HT-29 (cell line): ENCODE measurements at regions not wholly inside any gene's neighbourhood (a gene's known extent, or its start where the extent isn't known, plus 50 kb on each side); places are given as distances from the start of the nearest gene placed in this dataset.
"Not testable (repeated sequence)": the region's sequence is repeated elsewhere in the genome, so short reads cannot be mapped to it uniquely, and the experiment has no call there.

Source experiments
- DNase-seq: peaks from one replicate; pipeline ENCODE4 v3.0.0-alpha.2; 2015; ENCODE audit warnings: low spot score

DNA sequence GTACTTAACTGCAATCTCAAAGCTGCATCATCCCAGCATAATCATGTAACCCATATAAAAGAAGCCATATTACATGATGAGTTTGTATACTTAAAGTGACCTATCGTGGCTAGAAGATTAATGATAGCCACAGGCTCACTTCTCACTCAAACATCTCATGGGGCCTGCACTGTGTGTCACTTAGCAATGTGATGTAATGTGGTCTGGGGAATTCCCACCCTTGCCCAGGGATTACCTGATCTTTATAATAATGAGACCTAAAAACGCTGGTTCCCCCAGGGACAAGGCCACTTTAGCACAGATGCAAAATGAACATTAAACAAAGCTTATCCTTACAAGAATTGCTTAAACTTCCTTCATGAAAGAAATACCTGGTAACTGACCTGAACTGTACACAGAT lies 427.1 kb upstream of the CNTNAP5 start:
- no peak for DNase-seq

- no peak for DNase-seq
These were observed 418.5 kb upstream of the CNTNAP5 start for GRCh38 chr2:123606631-123607030.

GRCh38 chr2:123609077-123609476 lies 416.0 kb upstream of the CNTNAP5 start:
- no peak for DNase-seq

DNA sequence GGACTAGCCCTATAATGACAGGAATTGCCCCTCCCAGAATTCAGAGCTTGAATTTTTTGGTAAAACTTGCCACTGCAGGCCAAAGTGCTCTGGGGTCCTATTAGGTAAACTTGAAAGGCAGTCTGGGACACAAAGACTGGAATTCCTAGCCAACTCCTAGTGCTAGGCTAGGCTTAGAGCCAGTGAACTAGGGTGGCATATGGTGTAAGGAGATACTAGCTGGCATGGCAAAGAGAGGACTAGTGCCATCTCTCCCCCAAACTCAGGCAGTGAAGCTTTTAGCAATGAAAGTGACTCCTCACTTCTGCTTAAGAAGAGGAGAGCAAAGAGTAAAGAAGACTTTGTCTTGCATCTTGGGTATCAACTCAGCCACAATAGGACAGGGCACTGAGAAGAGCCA lies 410.5 kb upstream of the CNTNAP5 start:
- no peak for DNase-seq

DNA sequence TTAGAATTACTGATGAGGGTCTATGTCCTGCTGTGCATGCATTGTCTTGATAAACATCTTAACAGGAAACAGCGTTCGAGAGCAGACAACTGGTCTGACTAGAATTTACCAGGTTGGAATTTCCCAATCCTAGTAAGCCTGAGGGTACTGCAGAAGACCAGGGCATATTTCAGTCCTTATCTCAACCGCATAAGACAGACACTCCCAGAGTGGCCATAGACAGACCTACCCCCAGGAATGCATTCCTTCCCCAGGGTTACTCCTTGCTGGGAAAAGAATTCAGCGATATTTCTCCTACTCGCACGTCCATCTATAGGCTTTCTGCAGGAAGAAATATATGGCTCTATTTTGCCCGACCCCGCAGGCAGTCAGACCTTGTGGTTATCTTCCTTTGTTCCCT lies 406.4 kb upstream of the CNTNAP5 start:
- DNase-seq = not testable (repeated sequence)

- DNase-seq = no peak
These were observed 400.3 kb upstream of the CNTNAP5 start for GRCh38 chr2:123624816-123625215.

- DNase-seq = no peak
These were observed 388.9 kb upstream of the CNTNAP5 start for GRCh38 chr2:123636232-123636631.

DNA sequence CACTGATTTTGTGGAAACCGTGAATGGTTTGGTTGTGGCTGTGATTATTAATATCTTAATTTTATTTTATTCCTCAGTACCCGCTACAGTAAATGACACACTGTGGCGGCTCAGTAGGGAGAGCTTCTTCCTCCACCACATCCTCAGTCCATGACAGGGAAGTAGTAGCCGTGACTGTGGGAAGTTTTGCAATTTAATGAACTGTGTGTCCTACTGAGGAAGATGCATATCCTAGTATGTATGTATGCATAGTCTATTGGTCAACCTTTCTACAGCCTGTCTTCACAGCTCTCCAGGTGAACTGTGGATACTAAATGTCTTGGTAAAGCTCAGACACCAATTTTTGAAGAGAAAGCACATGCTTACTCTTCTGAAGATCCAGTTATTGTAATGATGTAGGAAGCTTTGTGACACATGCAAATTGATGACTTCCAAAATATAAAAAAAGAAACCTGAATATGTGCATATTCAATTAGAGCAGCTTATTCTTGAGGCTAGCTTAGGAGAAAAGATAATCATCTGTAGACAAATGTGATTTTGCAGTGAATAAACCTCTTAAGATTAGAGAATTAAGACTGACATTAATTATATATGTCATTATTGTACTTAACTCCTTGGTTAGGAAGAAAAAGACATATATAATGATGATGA lies 384.3 kb upstream of the CNTNAP5 start:
- no peak for DNase-seq

DNA sequence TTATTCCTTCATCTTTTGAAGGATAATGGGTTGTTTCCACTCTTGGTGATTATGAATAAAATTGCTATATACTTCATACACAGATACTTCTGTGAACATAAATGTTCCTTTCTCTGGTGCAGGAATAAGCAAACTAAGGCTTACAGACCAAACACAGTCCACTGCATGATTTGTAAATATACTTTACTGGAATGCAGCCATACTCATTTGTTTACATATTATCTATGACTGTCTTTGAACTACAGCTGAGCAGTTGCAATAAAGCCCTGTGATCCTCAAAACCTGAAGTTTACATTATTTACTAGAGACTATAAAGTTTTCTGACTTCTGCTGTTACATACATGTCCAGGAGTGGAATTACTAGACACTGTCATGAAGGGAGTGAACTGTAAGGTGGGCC lies 381.0 kb upstream of the CNTNAP5 start:
- DNase-seq = no peak

GRCh38 chr2:123648016-123648415 lies 377.1 kb upstream of the CNTNAP5 start:
- no peak for DNase-seq

- no peak for DNase-seq
These were observed 376.1 kb upstream of the CNTNAP5 start for GRCh38 chr2:123648956-123649355.

- DNase-seq = no peak
These were observed 373.9 kb upstream of the CNTNAP5 start for GRCh38 chr2:123651151-123651550.

GRCh38 chr2:123652320-123652719 lies 372.8 kb upstream of the CNTNAP5 start:
- DNase-seq = no peak

DNA sequence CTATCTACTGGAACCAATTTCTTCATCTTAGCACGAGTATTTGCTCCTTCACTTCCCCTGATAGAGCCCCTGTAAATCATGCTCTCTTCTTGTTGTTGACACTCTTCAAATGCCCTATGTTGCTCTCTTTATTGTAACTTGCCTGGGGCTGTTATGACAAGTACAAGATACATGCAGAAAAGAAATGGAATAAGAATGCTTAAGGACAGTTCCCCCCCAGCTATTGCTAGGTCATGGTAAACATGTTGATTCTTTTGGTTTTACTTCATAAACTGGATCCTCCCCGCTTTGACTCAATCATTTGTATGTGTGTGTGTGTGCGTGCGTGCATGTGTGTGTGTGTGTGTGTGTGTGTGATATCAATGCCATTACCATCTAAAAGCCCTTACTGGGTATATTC lies 368.5 kb upstream of the CNTNAP5 start:
- DNase-seq = no peak

GRCh38 chr2:123659120-123659519 lies 366.0 kb upstream of the CNTNAP5 start:
- no peak for DNase-seq

GRCh38 chr2:123670286-123670685 lies 354.8 kb upstream of the CNTNAP5 start:
- no peak for DNase-seq

DNA sequence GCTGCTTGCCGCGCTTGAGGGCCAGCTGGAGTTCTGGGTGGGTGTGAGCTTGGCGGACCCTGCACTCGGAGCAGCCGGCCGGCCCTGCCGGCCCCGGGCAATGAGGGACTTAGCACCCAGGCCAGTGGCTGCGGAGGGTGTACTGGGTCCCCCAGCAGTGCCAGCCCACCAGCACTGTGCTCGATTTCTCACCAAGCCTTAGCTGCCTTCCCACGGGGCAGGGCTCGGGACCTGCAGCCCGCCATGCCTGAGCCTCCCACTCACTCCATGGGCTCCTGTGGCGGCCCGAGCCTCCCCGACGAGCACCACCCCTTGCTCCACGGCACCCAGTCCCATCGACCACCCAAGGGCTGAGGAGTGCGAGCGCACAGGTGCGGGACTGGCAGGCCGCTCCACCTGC lies 341.3 kb upstream of the CNTNAP5 start:
- not testable (repeated sequence) for DNase-seq

DNA sequence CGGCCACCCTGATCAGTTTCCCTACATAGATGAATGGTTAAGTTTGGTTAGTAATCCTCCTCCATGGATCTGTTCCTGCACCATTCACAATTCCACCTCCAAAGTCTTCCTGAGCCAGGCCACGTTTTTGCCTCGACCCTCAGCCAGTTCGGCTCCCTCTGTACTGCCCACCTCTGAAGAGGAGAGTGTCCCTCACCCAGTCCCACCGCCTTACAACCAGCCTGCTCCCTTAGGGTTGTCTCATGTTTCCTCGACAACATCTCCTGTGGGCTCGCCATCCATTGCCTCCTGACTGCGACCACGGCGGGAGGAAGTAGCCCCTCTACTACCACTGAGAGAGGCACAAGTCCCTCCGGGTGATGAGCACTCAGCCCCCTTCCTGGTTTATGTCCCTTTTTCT lies 338.0 kb upstream of the CNTNAP5 start:
- DNase-seq = no peak

DNA sequence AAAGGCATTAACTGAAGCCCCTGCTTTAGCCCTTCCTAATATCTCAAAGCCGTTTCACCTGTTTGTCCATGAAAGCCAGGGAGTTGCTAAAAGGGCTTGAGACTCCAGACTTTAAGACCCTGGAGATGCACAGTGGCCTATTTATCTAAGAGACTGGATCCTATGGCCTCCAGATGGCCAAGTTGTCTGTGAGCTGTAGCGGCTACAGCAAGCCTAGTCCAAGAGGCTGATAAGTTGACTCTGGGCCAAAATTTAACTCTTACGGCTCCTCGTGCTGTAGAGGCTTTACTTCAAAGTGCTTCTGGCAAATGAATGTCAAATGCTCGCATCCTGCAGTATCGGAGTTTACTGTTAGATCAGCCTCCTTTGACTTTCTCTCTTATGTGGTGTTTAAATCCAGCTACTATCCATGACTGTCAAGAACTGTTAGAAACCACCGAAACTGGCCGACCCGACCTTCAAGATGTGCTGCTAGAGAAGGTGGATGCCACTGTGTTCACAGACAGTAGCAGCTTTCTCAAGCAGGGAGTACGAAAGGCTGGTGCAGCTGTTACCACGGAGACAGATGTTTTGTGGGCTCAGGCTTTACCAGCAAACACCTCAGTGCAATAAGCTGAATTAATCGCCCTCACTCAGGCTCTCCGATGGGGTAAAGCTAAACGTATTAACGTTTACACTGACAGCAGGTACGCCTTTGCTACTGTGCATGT lies 336.7 kb upstream of the CNTNAP5 start:
- DNase-seq = no peak

GRCh38 chr2:123692121-123692520 lies 333.0 kb upstream of the CNTNAP5 start:
- DNase-seq = no peak

GRCh38 chr2:123693836-123694235 lies 331.3 kb upstream of the CNTNAP5 start:
- DNase-seq = no peak

DNA sequence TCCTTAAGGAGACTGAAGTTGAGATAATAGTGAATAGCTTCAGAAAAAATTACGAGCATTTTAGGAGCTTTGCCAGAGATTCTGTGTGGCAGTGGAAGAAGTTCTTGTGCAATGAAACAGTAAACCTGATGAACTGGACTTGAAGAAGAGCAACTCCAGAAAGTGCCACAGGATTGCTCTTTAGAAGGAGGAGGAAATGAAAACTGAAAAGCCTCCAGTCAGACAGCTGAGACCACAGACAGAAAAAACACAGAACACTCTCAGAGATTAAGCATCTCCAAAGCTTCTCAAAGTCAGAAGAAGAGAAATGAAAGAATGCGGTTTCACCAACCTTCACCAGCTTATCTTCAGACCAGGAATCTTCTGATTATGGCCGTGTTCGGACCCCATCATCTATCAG lies 329.7 kb upstream of the CNTNAP5 start:
- no peak for DNase-seq

- no peak for DNase-seq
These were observed 329.1 kb upstream of the CNTNAP5 start for GRCh38 chr2:123696021-123696420.
